Activated naive CD8-positive, alpha-beta T cell treated with anti-CD3 and anti-CD28 coated beads, Interleukin-2, amount 50 U/mL, for 24 hours (primary cell): ENCODE measurements at regions not wholly inside any gene's neighbourhood (a gene's known extent, or its start where the extent isn't known, plus 50 kb on each side); places are given as distances from the start of the nearest gene placed in this dataset.

ENCODE experiments used
- ATAC-seq: fragments of 150-1000 bp; cut with Tn5 transposase; one replicate; pipeline ENCODE4 v1.10.0; 2021
- DNase-seq: peaks from one replicate; pipeline ENCODE4 v3.0.0; 2021
- H3K27ac Mint-ChIP-seq: one replicate; pipeline ENCODE4 v1.8.0; 2021; ENCODE audit warnings: mild to moderate bottlenecking, mixed read lengths
- H3K27me3 Mint-ChIP-seq: one replicate; pipeline ENCODE4 v1.8.0; 2021; ENCODE audit warnings: mixed read lengths
- H3K36me3 Mint-ChIP-seq: one replicate; pipeline ENCODE4 v1.8.0; 2021; ENCODE audit warnings: low read depth, mixed read lengths
- H3K4me1 Mint-ChIP-seq: one replicate; pipeline ENCODE4 v1.8.0; 2021; ENCODE audit warnings: mixed read lengths
- H3K4me3 Mint-ChIP-seq: one replicate; pipeline ENCODE4 v1.8.0; 2021; ENCODE audit warnings: mild to moderate bottlenecking, moderate library complexity, mixed read lengths
- H3K9me3 Mint-ChIP-seq: one replicate; pipeline ENCODE4 v1.8.0; 2021; ENCODE audit warnings: mixed read lengths

- Mint-ChIP-seq H3K27ac (no peak overlapping the region), H3K4me3 (no peak overlapping the region), H3K27me3 (peaks cover 6% of the 10 kb centered on the region), H3K36me3 (no peaks in the 10 kb centered on the region), H3K9me3 (no peaks in the 10 kb centered on the region), H3K4me1 (no peaks in the 10 kb centered on the region)
- no peak for ATAC-seq
- no peak for DNase-seq
These were observed 345.9 kb upstream of the SHH start for GRCh38 chr7:156158213-156158612.

GRCh38 chr7:156157409-156158012 is 345.2 kb upstream of the SHH start:
- H3K27ac Mint-ChIP-seq, result no peak overlapping the region
- H3K4me3 Mint-ChIP-seq, result no peak overlapping the region
- ATAC-seq, result no peak

GRCh38 chr7:156156734-156157408 is 344.6 kb upstream of the SHH start:
- DNase-seq (no peak), ATAC-seq (no peak)
- Mint-ChIP-seq H3K9me3 (no peaks in the 10 kb centered on the region), H3K4me3 (no peak overlapping the region), H3K27ac (no peak overlapping the region), H3K36me3 (no peaks in the 10 kb centered on the region), H3K27me3 (peaks cover 3% of the 10 kb centered on the region), H3K4me1 (no peaks in the 10 kb centered on the region)

More at GRCh38 chr7:156157409-156158012, 345.2 kb upstream of the SHH start:
- H3K36me3 Mint-ChIP-seq, result no peaks in the 10 kb centered on the region
- DNase-seq, result no peak
- H3K9me3 Mint-ChIP-seq, result no peaks in the 10 kb centered on the region
- H3K27me3 Mint-ChIP-seq, result peaks cover 4% of the 10 kb centered on the region
- no peaks in the 10 kb centered on the region for H3K4me1 Mint-ChIP-seq

- H3K4me3 Mint-ChIP-seq, result no peak overlapping the region
- H3K36me3 Mint-ChIP-seq, result no peaks in the 10 kb centered on the region
- peaks cover 3% of the 10 kb centered on the region for H3K27me3 Mint-ChIP-seq
- no peaks in the 10 kb centered on the region for H3K9me3 Mint-ChIP-seq
- no peak overlapping the region for H3K27ac Mint-ChIP-seq
- H3K4me1 Mint-ChIP-seq, result no peaks in the 10 kb centered on the region
- peak; percentile 36 for ATAC-seq
- DNase-seq, result no peak
These were observed 343.9 kb upstream of the SHH start for GRCh38 chr7:156155988-156156733.

- Mint-ChIP-seq H3K9me3 (no peaks in the 10 kb centered on the region), H3K4me1 (no peaks in the 10 kb centered on the region), H3K27me3 (peaks cover 1% of the 10 kb centered on the region), H3K4me3 (no peak overlapping the region), H3K27ac (no peak overlapping the region), H3K36me3 (no peaks in the 10 kb centered on the region)
- DNase-seq, result no peak
- ATAC-seq, result no peak
These were observed 341.3 kb upstream of the SHH start for GRCh38 chr7:156153590-156153989.

- DNase-seq (no peak), ATAC-seq (no peak)
- peaks cover 1% of the 10 kb centered on the region for H3K27me3 Mint-ChIP-seq
- H3K4me3 Mint-ChIP-seq, result no peak overlapping the region
- H3K9me3 Mint-ChIP-seq, result no peaks in the 10 kb centered on the region
- no peaks in the 10 kb centered on the region for H3K4me1 Mint-ChIP-seq
- no peak overlapping the region for H3K27ac Mint-ChIP-seq
- H3K36me3 Mint-ChIP-seq, result no peaks in the 10 kb centered on the region
These were observed 340.1 kb upstream of the SHH start for GRCh38 chr7:156152390-156152789.

GRCh38 chr7:156151658-156152057 is 339.4 kb upstream of the SHH start:
- Mint-ChIP-seq H3K4me3 (no peak overlapping the region), H3K36me3 (no peaks in the 10 kb centered on the region), H3K9me3 (no peaks in the 10 kb centered on the region), H3K27ac (no peak overlapping the region), H3K4me1 (no peaks in the 10 kb centered on the region), H3K27me3 (peaks cover 1% of the 10 kb centered on the region)
- ATAC-seq (no peak), DNase-seq (no peak)

- H3K27me3 Mint-ChIP-seq, result peaks cover 1% of the 10 kb centered on the region
- H3K27ac Mint-ChIP-seq, result no peak overlapping the region
- no peak for DNase-seq
- no peak overlapping the region for H3K4me3 Mint-ChIP-seq
- H3K36me3 Mint-ChIP-seq, result no peaks in the 10 kb centered on the region
- no peaks in the 10 kb centered on the region for H3K4me1 Mint-ChIP-seq
- no peaks in the 10 kb centered on the region for H3K9me3 Mint-ChIP-seq
- ATAC-seq, result no peak
These were observed 338.8 kb upstream of the SHH start for GRCh38 chr7:156151078-156151477.

GRCh38 chr7:156148995-156149394 is 336.7 kb upstream of the SHH start:
- DNase-seq (no peak), ATAC-seq (no peak)
- H3K4me1 Mint-ChIP-seq, result no peaks in the 10 kb centered on the region

GRCh38 chr7:156148547-156148946 is 336.3 kb upstream of the SHH start:
- DNase-seq (no peak), ATAC-seq (no peak)
- Mint-ChIP-seq H3K36me3 (no peaks in the 10 kb centered on the region), H3K27me3 (peaks cover 1% of the 10 kb centered on the region), H3K27ac (no peak overlapping the region), H3K4me1 (no peaks in the 10 kb centered on the region), H3K4me3 (no peak overlapping the region), H3K9me3 (no peaks in the 10 kb centered on the region)

More at GRCh38 chr7:156148995-156149394, 336.7 kb upstream of the SHH start:
- H3K9me3 Mint-ChIP-seq, result no peaks in the 10 kb centered on the region
- no peak overlapping the region for H3K4me3 Mint-ChIP-seq
- H3K36me3 Mint-ChIP-seq, result no peaks in the 10 kb centered on the region
- no peak overlapping the region for H3K27ac Mint-ChIP-seq
- peaks cover 1% of the 10 kb centered on the region for H3K27me3 Mint-ChIP-seq

GRCh38 chr7:156147756-156148504 is 335.7 kb upstream of the SHH start:
- H3K27me3 Mint-ChIP-seq, result peaks cover 1% of the 10 kb centered on the region
- ATAC-seq, result no peak
- no peak for DNase-seq
- H3K4me3 Mint-ChIP-seq, result no peak overlapping the region
- no peaks in the 10 kb centered on the region for H3K9me3 Mint-ChIP-seq
- no peaks in the 10 kb centered on the region for H3K4me1 Mint-ChIP-seq
- no peak overlapping the region for H3K27ac Mint-ChIP-seq
- H3K36me3 Mint-ChIP-seq, result no peaks in the 10 kb centered on the region

- H3K36me3 Mint-ChIP-seq, result no peaks in the 10 kb centered on the region
- H3K9me3 Mint-ChIP-seq, result no peaks in the 10 kb centered on the region
- no peak for DNase-seq
- ATAC-seq, result no peak
- H3K27ac Mint-ChIP-seq, result no peak overlapping the region
- no peak overlapping the region for H3K4me3 Mint-ChIP-seq
- H3K4me1 Mint-ChIP-seq, result no peaks in the 10 kb centered on the region
- H3K27me3 Mint-ChIP-seq, result peaks cover 1% of the 10 kb centered on the region
These were observed 334.8 kb upstream of the SHH start for GRCh38 chr7:156147104-156147503.

- Mint-ChIP-seq H3K27ac (no peak overlapping the region), H3K9me3 (no peaks in the 10 kb centered on the region), H3K36me3 (no peaks in the 10 kb centered on the region), H3K4me1 (no peaks in the 10 kb centered on the region), H3K27me3 (peaks cover 1% of the 10 kb centered on the region), H3K4me3 (no peak overlapping the region)
- ATAC-seq, result no peak
- no peak for DNase-seq
These were observed 333.7 kb upstream of the SHH start for GRCh38 chr7:156145996-156146395.

GRCh38 chr7:156145184-156145583 is 332.9 kb upstream of the SHH start:
- Mint-ChIP-seq H3K27ac (no peak overlapping the region), H3K27me3 (no peaks in the 10 kb centered on the region)

More at GRCh38 chr7:156145184-156145583, 332.9 kb upstream of the SHH start:
- Mint-ChIP-seq H3K36me3 (no peaks in the 10 kb centered on the region), H3K4me1 (no peaks in the 10 kb centered on the region), H3K9me3 (no peaks in the 10 kb centered on the region), H3K4me3 (no peak overlapping the region)
- DNase-seq (no peak), ATAC-seq (no peak)
